HepG2 (cell line): ENCODE measurements at regions not wholly inside any gene's neighbourhood (a gene's known extent, or its start where the extent isn't known, plus 50 kb on each side); places are given as distances from the start of the nearest gene placed in this dataset.

Source experiments
- POLR2A ChIP-seq, 2 experiments: IDR thresholded peaks; 2 replicates each; pipeline ENCODE4 v1.6.1; 2011; ENCODE audit warnings: low read depth in 2 of 2, low read length in 2 of 2, mild to moderate bottlenecking in 1 of 2, moderate library complexity in 1 of 2; ENCODE audit not compliant: insufficient read depth in 1 of 2
- SP2 ChIP-seq: sonication (generic); formaldehyde crosslinking; IDR thresholded peaks from 2 replicates; pipeline ENCODE4 v1.5.1; 2020; ENCODE audit warnings: mild to moderate bottlenecking, missing genetic modification reagents
- ZNF274 ChIP-seq: sonication (generic); formaldehyde crosslinking; IDR thresholded peaks from 2 replicates; pipeline ENCODE4 v1.5.1; 2020; ENCODE audit warnings: mild to moderate bottlenecking, missing genetic modification reagents
- ZNF317 ChIP-seq: sonication (generic); formaldehyde crosslinking; IDR thresholded peaks from 2 replicates; pipeline ENCODE4 v1.5.0; 2020; ENCODE audit warnings: mild to moderate bottlenecking, missing genetic modification reagents
- ZNF354B ChIP-seq: sonication (generic); formaldehyde crosslinking; IDR thresholded peaks from 2 replicates; pipeline ENCODE4 v1.8.0; 2022; ENCODE audit warnings: mild to moderate bottlenecking, missing genetic modification reagents
- ZNF709 ChIP-seq: sonication (generic); formaldehyde crosslinking; IDR thresholded peaks from 2 replicates; pipeline ENCODE4 v1.5.0; 2020; ENCODE audit warnings: mild to moderate bottlenecking, missing genetic modification reagents

GRCh38 chrX:36721990-36722389, 286.2 kb upstream of the FAM47C start:
- TF ChIP-seq ZNF354B (CRISPR knock-in tag) (no peak), POLR2A (IDR thresholded peaks at IDR 0.05; ENCODE audit: insufficient read depth in 1 of 2, low read depth in 2 of 2, low read length in 2 of 2) (no peak), ZNF274 (CRISPR knock-in tag) (no peak), ZNF317 (CRISPR knock-in tag) (no peak), SP2 (CRISPR knock-in tag) (no peak), ZNF709 (CRISPR knock-in tag) (no peak)
